HepG2 (cell line): ENCODE measurements at regions not wholly inside any gene's neighbourhood (a gene's known extent, or its start where the extent isn't known, plus 50 kb on each side); places are given as distances from the start of the nearest gene placed in this dataset.

Experiments used
- ATAC-seq: fragments of 200-7000 bp; cut with Tn5 transposase; 3 replicates; pipeline ENCODE4 v1.9.1; 2020; ENCODE audit warnings: mild to moderate bottlenecking, moderate library complexity
- BruUV-seq: library from RNA; stranded (reverse); fragments of 400-500 nt; replicated peaks from 2 replicates; lab custom pipeline; 2021; lab: Mats Ljungman, UMichigan
- CTCF ChIA-PET: fragments of 300-600 bp; formaldehyde crosslinking; extraction: SDS; loops from one replicate; lab custom pipeline; 2021; ENCODE audit warnings: low total read pairs, inconsistent platforms, low intra/inter-chr PET ratio; lab: Yijun Ruan, JAX
- POLR2A ChIA-PET: fragments of 350-600 bp; sonication (Branson Sonifier 250); formaldehyde crosslinking; loops from one replicate; lab custom pipeline; 2020; ENCODE audit warnings: antibody characterized with exemption, inconsistent platforms; lab: Yijun Ruan, JAX
- DNase-seq: peaks from one replicate; pipeline ENCODE4 v3.0.0-alpha.2; 2015; ENCODE audit warnings: low spot score
- FAIRE-seq: peaks from 3 replicates; lab custom pipeline; 2011; peaks lifted over from hg19 to GRCh38; lab: Jason Lieb, UNC
- H2AFZ ChIP-seq: one replicate; pipeline ENCODE4 v1.6.1; 2011; ENCODE audit warnings: low read length, inconsistent platforms
- H3K27ac ChIP-seq: fragments of 300-600 bp; 3 replicates; pipeline ENCODE4 v1.8.0; 2011; ENCODE audit warnings: mixed run types, mild to moderate bottlenecking, mixed read lengths, low read length, inconsistent platforms; ENCODE audit not compliant: insufficient read depth; ENCODE audit errors: extremely low read length
- H3K27me3 ChIP-seq, 2 experiments: fragments of 200-600 bp in 1 of 2; 2 replicates in 1 of 2; 3 replicates in 1 of 2; pipeline versions ENCODE4 v1.6.0 to v1.8.0; 2011; ENCODE audit warnings: low read length in 2 of 2, mild to moderate bottlenecking in 2 of 2, moderate library complexity in 2 of 2, inconsistent platforms in 1 of 2; ENCODE audit not compliant: insufficient read depth in 2 of 2, control insufficient read depth in 1 of 2
- H3K36me3 ChIP-seq, 2 experiments: fragments of 200-600 bp in 1 of 2; replicated peaks in 1 of 2; 2 replicates in 1 of 2; 3 replicates in 1 of 2; pipeline versions ENCODE4 v1.5.1 to v1.8.0; 2011; ENCODE audit warnings: low read length in 2 of 2, inconsistent platforms in 1 of 2; ENCODE audit not compliant: insufficient read depth in 2 of 2, control insufficient read depth in 1 of 2
- H3K4me1 ChIP-seq: 2 replicates; pipeline ENCODE4 v1.5.1; 2012; ENCODE audit warnings: low read length, inconsistent platforms; ENCODE audit not compliant: insufficient read depth
- H3K4me2 ChIP-seq: 2 replicates; pipeline ENCODE4 v1.6.0; 2011; ENCODE audit warnings: low read depth, low read length, inconsistent platforms
- H3K4me3 ChIP-seq, 3 experiments: fragments of 200-600 bp in 1 of 3; sonication (generic), shearing (Covaris generic) in 1 of 3; replicated peaks in 1 of 3; 2 replicates each; pipeline ENCODE4 v1.5.1; 2011 to 2016; ENCODE audit warnings: low read length in 3 of 3, inconsistent platforms in 2 of 3, low read depth in 2 of 3, mild to moderate bottlenecking in 2 of 3, control low read depth in 1 of 3, mixed read lengths in 1 of 3; ENCODE audit not compliant: insufficient read depth in 1 of 3
- H3K79me2 ChIP-seq: one replicate; pipeline ENCODE4 v1.6.1; 2011; ENCODE audit warnings: low read length, inconsistent platforms; ENCODE audit not compliant: insufficient read depth
- H3K9ac ChIP-seq: 2 replicates; pipeline ENCODE4 v1.6.0; 2011; ENCODE audit warnings: mild to moderate bottlenecking, low read depth, low read length, inconsistent platforms; ENCODE audit not compliant: insufficient read depth
- H3K9me3 ChIP-seq: 2 replicates; pipeline ENCODE4 v1.5.1; 2012; ENCODE audit warnings: mild to moderate bottlenecking, low read length
- H4K20me1 ChIP-seq: 2 replicates; pipeline ENCODE4 v1.6.0; 2011; ENCODE audit warnings: inconsistent platforms, mild to moderate bottlenecking, low read length, moderate library complexity; ENCODE audit not compliant: insufficient read depth
- ESRRA ChIP-seq: sonication (generic); formaldehyde crosslinking; IDR thresholded peaks from 2 replicates; pipeline ENCODE4 v1.5.1; 2020; ENCODE audit warnings: mild to moderate bottlenecking, low read depth, missing genetic modification reagents
- GPN1 ChIP-seq: sonication (generic); formaldehyde crosslinking; IDR thresholded peaks from 2 replicates; pipeline ENCODE4 v1.5.1; 2020; ENCODE audit warnings: missing genetic modification reagents, borderline replicate concordance
- HOXD1 ChIP-seq: sonication (generic); formaldehyde crosslinking; IDR thresholded peaks from 2 replicates; pipeline ENCODE4 v1.5.0; 2020; ENCODE audit warnings: missing genetic modification reagents
- ZNF101 ChIP-seq: sonication (generic); formaldehyde crosslinking; IDR thresholded peaks from 2 replicates; pipeline ENCODE4 v1.4.0; 2020; ENCODE audit warnings: mild to moderate bottlenecking, low read depth, missing genetic modification reagents, borderline replicate concordance
- ZNF761 ChIP-seq: sonication (generic); formaldehyde crosslinking; conservative IDR thresholded peaks from 2 replicates; pipeline ENCODE4 v1.4.0; 2020; ENCODE audit warnings: mild to moderate bottlenecking, missing genetic modification reagents
- WGBS: methylation state at CpG from one replicate; pipeline ENCODE4 v1.1.6; 2017; ENCODE audit warnings: low lambda C conversion rate; 5-methylcytosine and 5-hydroxymethylcytosine counted together
- in situ Hi-C: cut with HindIII; loops from 2 replicates; pipeline ENCODE4 v1.10.0; 2017; ENCODE audit warnings: low pct_unique_long_range_greater_than_20kb; ENCODE audit not compliant: extremely low pct_ligation_motif_present
- intact Hi-C: fragments of 100-400 bp; cut with micrococcal nuclease; formaldehyde crosslinking; loops from one replicate; pipeline ENCODE4 v1.10.0; 2022; ENCODE audit not compliant: unreplicated experiment
- TF ChIP-seq, protein P1 (sequence below): sonication (generic); formaldehyde crosslinking; IDR thresholded peaks from 2 replicates; pipeline ENCODE4 v1.4.0; 2020; ENCODE audit warnings: missing genetic modification reagents
- TF ChIP-seq, protein P2 (sequence below): sonication (generic); formaldehyde crosslinking; IDR thresholded peaks from 2 replicates; pipeline ENCODE4 v1.4.0; 2020; ENCODE audit warnings: missing genetic modification reagents, borderline replicate concordance
- TF ChIP-seq, protein P3 (sequence below): fragments of 450-650 bp; IDR thresholded peaks from 2 replicates; pipeline ENCODE4 v1.6.1; 2017
- TF ChIP-seq, protein P4 (sequence below): sonication (generic); formaldehyde crosslinking; IDR thresholded peaks from 2 replicates; pipeline ENCODE4 v1.4.0; 2020; ENCODE audit warnings: missing genetic modification reagents

DNA sequence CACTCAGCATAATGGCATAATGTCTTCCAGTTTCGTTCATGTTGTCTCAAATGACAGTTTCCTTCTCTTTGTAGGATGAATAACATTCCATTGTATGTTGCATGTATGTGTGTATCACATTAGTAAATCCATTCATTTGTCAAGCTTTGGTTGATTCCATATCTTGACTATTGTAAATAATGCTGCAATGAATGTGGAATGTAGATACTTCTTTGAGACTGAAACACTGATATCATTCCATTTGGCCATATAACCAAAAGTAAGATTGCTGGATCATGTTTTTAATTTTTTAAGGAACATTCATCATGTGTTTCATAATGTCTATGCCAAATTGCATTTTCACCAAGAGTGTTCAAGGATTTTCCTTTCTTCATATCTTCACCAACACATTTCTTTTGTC, 1711.4 kb upstream of the PIK3C3 start:
- ATAC-seq (no peak), FAIRE-seq (no peak), DNase-seq (no peak)
- H3K4me1 ChIP-seq: no peaks in the 10 kb centered on the region
- H3K9ac ChIP-seq: no peak overlapping the region
- no peak overlapping the region for H2AFZ ChIP-seq
- no peaks in the 10 kb centered on the region for H3K27me3 ChIP-seq
- no peaks in the 10 kb centered on the region for H4K20me1 ChIP-seq
- no peak overlapping the region for H3K27ac ChIP-seq
- intact Hi-C loops: no loop called here
- BruUV-seq: no TSS peak
- H3K79me2 ChIP-seq: no peaks in the 10 kb centered on the region
- WGBS: 0% methylated on average over 1 of the region's 1 CpG
- no peaks in the 10 kb centered on the region for H3K36me3 ChIP-seq
- in situ Hi-C loops: no loop called here
- ChIA-PET CTCF (no interaction called here), POLR2A (no interaction called here)
- no peaks in the 10 kb centered on the region for H3K9me3 ChIP-seq
- H3K4me2 ChIP-seq: no peak overlapping the region
- H3K4me3 ChIP-seq: no peak overlapping the region
- TF ChIP-seq, protein P1, sequence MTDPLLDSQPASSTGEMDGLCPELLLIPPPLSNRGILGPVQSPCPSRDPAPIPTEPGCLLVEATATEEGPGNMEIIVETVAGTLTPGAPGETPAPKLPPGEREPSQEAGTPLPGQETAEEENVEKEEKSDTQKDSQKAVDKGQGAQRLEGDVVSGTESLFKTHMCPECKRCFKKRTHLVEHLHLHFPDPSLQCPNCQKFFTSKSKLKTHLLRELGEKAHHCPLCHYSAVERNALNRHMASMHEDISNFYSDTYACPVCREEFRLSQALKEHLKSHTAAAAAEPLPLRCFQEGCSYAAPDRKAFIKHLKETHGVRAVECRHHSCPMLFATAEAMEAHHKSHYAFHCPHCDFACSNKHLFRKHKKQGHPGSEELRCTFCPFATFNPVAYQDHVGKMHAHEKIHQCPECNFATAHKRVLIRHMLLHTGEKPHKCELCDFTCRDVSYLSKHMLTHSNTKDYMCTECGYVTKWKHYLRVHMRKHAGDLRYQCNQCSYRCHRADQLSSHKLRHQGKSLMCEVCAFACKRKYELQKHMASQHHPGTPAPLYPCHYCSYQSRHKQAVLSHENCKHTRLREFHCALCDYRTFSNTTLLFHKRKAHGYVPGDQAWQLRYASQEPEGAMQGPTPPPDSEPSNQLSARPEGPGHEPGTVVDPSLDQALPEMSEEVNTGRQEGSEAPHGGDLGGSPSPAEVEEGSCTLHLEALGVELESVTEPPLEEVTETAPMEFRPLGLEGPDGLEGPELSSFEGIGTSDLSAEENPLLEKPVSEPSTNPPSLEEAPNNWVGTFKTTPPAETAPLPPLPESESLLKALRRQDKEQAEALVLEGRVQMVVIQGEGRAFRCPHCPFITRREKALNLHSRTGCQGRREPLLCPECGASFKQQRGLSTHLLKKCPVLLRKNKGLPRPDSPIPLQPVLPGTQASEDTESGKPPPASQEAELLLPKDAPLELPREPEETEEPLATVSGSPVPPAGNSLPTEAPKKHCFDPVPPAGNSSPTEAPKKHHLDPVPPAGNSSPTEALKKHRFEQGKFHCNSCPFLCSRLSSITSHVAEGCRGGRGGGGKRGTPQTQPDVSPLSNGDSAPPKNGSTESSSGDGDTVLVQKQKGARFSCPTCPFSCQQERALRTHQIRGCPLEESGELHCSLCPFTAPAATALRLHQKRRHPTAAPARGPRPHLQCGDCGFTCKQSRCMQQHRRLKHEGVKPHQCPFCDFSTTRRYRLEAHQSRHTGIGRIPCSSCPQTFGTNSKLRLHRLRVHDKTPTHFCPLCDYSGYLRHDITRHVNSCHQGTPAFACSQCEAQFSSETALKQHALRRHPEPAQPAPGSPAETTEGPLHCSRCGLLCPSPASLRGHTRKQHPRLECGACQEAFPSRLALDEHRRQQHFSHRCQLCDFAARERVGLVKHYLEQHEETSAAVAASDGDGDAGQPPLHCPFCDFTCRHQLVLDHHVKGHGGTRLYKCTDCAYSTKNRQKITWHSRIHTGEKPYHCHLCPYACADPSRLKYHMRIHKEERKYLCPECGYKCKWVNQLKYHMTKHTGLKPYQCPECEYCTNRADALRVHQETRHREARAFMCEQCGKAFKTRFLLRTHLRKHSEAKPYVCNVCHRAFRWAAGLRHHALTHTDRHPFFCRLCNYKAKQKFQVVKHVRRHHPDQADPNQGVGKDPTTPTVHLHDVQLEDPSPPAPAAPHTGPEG (CRISPR knock-in tag): no peak
- TF ChIP-seq ESRRA (CRISPR knock-in tag) (no peak), GPN1 (no peak), ZNF761 (CRISPR knock-in tag) (no peak), ZNF101 (CRISPR knock-in tag) (no peak), HOXD1 (CRISPR knock-in tag) (no peak)
- TF ChIP-seq, protein P2, sequence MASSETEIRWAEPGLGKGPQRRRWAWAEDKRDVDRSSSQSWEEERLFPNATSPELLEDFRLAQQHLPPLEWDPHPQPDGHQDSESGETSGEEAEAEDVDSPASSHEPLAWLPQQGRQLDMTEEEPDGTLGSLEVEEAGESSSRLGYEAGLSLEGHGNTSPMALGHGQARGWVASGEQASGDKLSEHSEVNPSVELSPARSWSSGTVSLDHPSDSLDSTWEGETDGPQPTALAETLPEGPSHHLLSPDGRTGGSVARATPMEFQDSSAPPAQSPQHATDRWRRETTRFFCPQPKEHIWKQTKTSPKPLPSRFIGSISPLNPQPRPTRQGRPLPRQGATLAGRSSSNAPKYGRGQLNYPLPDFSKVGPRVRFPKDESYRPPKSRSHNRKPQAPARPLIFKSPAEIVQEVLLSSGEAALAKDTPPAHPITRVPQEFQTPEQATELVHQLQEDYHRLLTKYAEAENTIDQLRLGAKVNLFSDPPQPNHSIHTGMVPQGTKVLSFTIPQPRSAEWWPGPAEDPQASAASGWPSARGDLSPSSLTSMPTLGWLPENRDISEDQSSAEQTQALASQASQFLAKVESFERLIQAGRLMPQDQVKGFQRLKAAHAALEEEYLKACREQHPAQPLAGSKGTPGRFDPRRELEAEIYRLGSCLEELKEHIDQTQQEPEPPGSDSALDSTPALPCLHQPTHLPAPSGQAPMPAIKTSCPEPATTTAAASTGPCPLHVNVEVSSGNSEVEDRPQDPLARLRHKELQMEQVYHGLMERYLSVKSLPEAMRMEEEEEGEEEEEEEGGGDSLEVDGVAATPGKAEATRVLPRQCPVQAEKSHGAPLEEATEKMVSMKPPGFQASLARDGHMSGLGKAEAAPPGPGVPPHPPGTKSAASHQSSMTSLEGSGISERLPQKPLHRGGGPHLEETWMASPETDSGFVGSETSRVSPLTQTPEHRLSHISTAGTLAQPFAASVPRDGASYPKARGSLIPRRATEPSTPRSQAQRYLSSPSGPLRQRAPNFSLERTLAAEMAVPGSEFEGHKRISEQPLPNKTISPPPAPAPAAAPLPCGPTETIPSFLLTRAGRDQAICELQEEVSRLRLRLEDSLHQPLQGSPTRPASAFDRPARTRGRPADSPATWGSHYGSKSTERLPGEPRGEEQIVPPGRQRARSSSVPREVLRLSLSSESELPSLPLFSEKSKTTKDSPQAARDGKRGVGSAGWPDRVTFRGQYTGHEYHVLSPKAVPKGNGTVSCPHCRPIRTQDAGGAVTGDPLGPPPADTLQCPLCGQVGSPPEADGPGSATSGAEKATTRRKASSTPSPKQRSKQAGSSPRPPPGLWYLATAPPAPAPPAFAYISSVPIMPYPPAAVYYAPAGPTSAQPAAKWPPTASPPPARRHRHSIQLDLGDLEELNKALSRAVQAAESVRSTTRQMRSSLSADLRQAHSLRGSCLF (CRISPR knock-in tag): no peak
- TF ChIP-seq, protein P3, sequence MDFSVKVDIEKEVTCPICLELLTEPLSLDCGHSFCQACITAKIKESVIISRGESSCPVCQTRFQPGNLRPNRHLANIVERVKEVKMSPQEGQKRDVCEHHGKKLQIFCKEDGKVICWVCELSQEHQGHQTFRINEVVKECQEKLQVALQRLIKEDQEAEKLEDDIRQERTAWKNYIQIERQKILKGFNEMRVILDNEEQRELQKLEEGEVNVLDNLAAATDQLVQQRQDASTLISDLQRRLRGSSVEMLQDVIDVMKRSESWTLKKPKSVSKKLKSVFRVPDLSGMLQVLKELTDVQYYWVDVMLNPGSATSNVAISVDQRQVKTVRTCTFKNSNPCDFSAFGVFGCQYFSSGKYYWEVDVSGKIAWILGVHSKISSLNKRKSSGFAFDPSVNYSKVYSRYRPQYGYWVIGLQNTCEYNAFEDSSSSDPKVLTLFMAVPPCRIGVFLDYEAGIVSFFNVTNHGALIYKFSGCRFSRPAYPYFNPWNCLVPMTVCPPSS: no peak
- TF ChIP-seq, protein P4, sequence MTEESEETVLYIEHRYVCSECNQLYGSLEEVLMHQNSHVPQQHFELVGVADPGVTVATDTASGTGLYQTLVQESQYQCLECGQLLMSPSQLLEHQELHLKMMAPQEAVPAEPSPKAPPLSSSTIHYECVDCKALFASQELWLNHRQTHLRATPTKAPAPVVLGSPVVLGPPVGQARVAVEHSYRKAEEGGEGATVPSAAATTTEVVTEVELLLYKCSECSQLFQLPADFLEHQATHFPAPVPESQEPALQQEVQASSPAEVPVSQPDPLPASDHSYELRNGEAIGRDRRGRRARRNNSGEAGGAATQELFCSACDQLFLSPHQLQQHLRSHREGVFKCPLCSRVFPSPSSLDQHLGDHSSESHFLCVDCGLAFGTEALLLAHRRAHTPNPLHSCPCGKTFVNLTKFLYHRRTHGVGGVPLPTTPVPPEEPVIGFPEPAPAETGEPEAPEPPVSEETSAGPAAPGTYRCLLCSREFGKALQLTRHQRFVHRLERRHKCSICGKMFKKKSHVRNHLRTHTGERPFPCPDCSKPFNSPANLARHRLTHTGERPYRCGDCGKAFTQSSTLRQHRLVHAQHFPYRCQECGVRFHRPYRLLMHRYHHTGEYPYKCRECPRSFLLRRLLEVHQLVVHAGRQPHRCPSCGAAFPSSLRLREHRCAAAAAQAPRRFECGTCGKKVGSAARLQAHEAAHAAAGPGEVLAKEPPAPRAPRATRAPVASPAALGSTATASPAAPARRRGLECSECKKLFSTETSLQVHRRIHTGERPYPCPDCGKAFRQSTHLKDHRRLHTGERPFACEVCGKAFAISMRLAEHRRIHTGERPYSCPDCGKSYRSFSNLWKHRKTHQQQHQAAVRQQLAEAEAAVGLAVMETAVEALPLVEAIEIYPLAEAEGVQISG: no peak
